ENCODE measurements at regions not wholly inside any gene's neighbourhood (a gene's known extent, or its start where the extent isn't known, plus 50 kb on each side); places are given as distances from the start of the nearest gene placed in this dataset.

- Histone ChIP-seq H3K9me3 (no peaks in the 10 kb centered on the region), H3K36me3 (replicated peaks) (no peaks in the 10 kb centered on the region), H3K4me3 (no peak overlapping the region), H3K27me3 (ENCODE audit: low read depth) (peaks cover 2% of the 10 kb centered on the region; the same call in 1 of the 2 replicates), H3K4me1 (no peaks in the 10 kb centered on the region)
- no peak for DNase-seq (ENCODE audit: low spot score in 2 of 2)
- in situ Hi-C loops (cut with MboI; ENCODE audit: low sequenced_read_pairs) = no loop called here
Observed at GRCh38 chr2:100627330-100628300, 64.8 kb downstream of the PDCL3 start.

GRCh38 chr2:100628506-100628905 lies 65.7 kb downstream of the PDCL3 start:
- H3K27me3 ChIP-seq (ENCODE audit: low read depth) = peaks cover 2% of the 10 kb centered on the region; the same call in 1 of the 2 replicates
- DNase-seq (ENCODE audit: low spot score in 2 of 2) = no peak
- H3K4me1 ChIP-seq = no peaks in the 10 kb centered on the region
- no peak overlapping the region for H3K4me3 ChIP-seq
- in situ Hi-C loops (cut with MboI; ENCODE audit: low sequenced_read_pairs) = no loop called here
- no peaks in the 10 kb centered on the region for H3K36me3 ChIP-seq (replicated peaks)
- H3K9me3 ChIP-seq = no peaks in the 10 kb centered on the region

- DNase-seq (ENCODE audit: low spot score in 2 of 2) = no peak
- in situ Hi-C loops (cut with MboI; ENCODE audit: low sequenced_read_pairs) = no loop called here
- Histone ChIP-seq H3K9me3 (no peaks in the 10 kb centered on the region), H3K4me1 (no peaks in the 10 kb centered on the region), H3K4me3 (no peak overlapping the region), H3K27me3 (ENCODE audit: low read depth) (peaks cover 2% of the 10 kb centered on the region; the same call in 1 of the 2 replicates), H3K36me3 (replicated peaks) (no peaks in the 10 kb centered on the region)
Observed at GRCh38 chr2:100629309-100629708, 66.5 kb downstream of the PDCL3 start.

GRCh38 chr2:100630473-100630977 lies 67.7 kb downstream of the PDCL3 start:
- H3K9me3 ChIP-seq = no peaks in the 10 kb centered on the region
- H3K4me1 ChIP-seq = no peaks in the 10 kb centered on the region
- no peak for DNase-seq (ENCODE audit: low spot score in 2 of 2)
- in situ Hi-C loops (cut with MboI; ENCODE audit: low sequenced_read_pairs) = no loop called here
- no peaks in the 10 kb centered on the region for H3K36me3 ChIP-seq (replicated peaks)
- H3K27me3 ChIP-seq (ENCODE audit: low read depth) = peaks cover 2% of the 10 kb centered on the region; the same call in 1 of the 2 replicates
- H3K4me3 ChIP-seq = no peak overlapping the region

- H3K4me1 ChIP-seq = no peaks in the 10 kb centered on the region
- H3K9me3 ChIP-seq = no peaks in the 10 kb centered on the region
- no peak for DNase-seq (ENCODE audit: low spot score in 2 of 2)
- no peak overlapping the region for H3K4me3 ChIP-seq
- in situ Hi-C loops (cut with MboI; ENCODE audit: low sequenced_read_pairs) = no loop called here
- peaks cover 2% of the 10 kb centered on the region; the same call in 1 of the 2 replicates for H3K27me3 ChIP-seq (ENCODE audit: low read depth)
- no peaks in the 10 kb centered on the region for H3K36me3 ChIP-seq (replicated peaks)
Observed at GRCh38 chr2:100632037-100632436, 69.2 kb downstream of the PDCL3 start.

- Histone ChIP-seq H3K4me1 (no peaks in the 10 kb centered on the region), H3K27me3 (ENCODE audit: low read depth) (peaks cover 3% of the 10 kb centered on the region; the same call in 1 of the 2 replicates), H3K9me3 (no peaks in the 10 kb centered on the region), H3K36me3 (replicated peaks) (no peaks in the 10 kb centered on the region), H3K4me3 (no peak overlapping the region)
- DNase-seq (ENCODE audit: low spot score in 2 of 2) = no peak
- in situ Hi-C loops (cut with MboI; ENCODE audit: low sequenced_read_pairs) = no loop called here
Observed at GRCh38 chr2:100632759-100633158, 70.0 kb downstream of the PDCL3 start.

- in situ Hi-C loops (cut with MboI; ENCODE audit: low sequenced_read_pairs) = no loop called here
- DNase-seq (ENCODE audit: low spot score in 2 of 2) = no peak
- no peak overlapping the region for H3K4me3 ChIP-seq
Observed at GRCh38 chr2:100639588-100640390, 77.0 kb downstream of the PDCL3 start.

GRCh38 chr2:100640431-100641124 lies 77.8 kb downstream of the PDCL3 start:
- H3K36me3 ChIP-seq (replicated peaks) = no peaks in the 10 kb centered on the region
- in situ Hi-C loops (cut with MboI; ENCODE audit: low sequenced_read_pairs) = no loop called here
- H3K27me3 ChIP-seq (ENCODE audit: low read depth) = 0 out of 2 replicates have a peak, but pooled peaks cover 2% of the 10 kb centered on the region
- no peak overlapping the region for H3K4me3 ChIP-seq
- H3K4me1 ChIP-seq = no peaks in the 10 kb centered on the region
- H3K9me3 ChIP-seq = no peaks in the 10 kb centered on the region
- DNase-seq (ENCODE audit: low spot score in 2 of 2) = peak in 1 of 2 experiments; percentile 17

More at GRCh38 chr2:100639588-100640390, 77.0 kb downstream of the PDCL3 start:
- Histone ChIP-seq H3K36me3 (replicated peaks) (no peaks in the 10 kb centered on the region), H3K9me3 (no peaks in the 10 kb centered on the region), H3K4me1 (no peaks in the 10 kb centered on the region), H3K27me3 (ENCODE audit: low read depth) (0 out of 2 replicates have a peak, but pooled peaks cover 2% of the 10 kb centered on the region)

GRCh38 chr2:100641125-100641435 lies 78.3 kb downstream of the PDCL3 start:
- in situ Hi-C loops (cut with MboI; ENCODE audit: low sequenced_read_pairs) = no loop called here
- DNase-seq (ENCODE audit: low spot score in 2 of 2) = no peak
- Histone ChIP-seq H3K27me3 (ENCODE audit: low read depth) (peaks cover 2% of the 10 kb centered on the region; the same call in 1 of the 2 replicates), H3K4me1 (no peaks in the 10 kb centered on the region), H3K9me3 (no peaks in the 10 kb centered on the region), H3K4me3 (no peak overlapping the region), H3K36me3 (replicated peaks) (no peaks in the 10 kb centered on the region)

- no peaks in the 10 kb centered on the region for H3K4me1 ChIP-seq
- no peaks in the 10 kb centered on the region for H3K36me3 ChIP-seq (replicated peaks)
- H3K27me3 ChIP-seq (ENCODE audit: low read depth) = no peaks in the 10 kb centered on the region; the same call in 1 of the 2 replicates
- no peak overlapping the region for H3K4me3 ChIP-seq
- in situ Hi-C loops (cut with MboI; ENCODE audit: low sequenced_read_pairs) = no loop called here
- H3K9me3 ChIP-seq = no peaks in the 10 kb centered on the region
- no peak for DNase-seq (ENCODE audit: low spot score in 2 of 2)
Observed at GRCh38 chr2:100642425-100642824, 79.6 kb downstream of the PDCL3 start.

- in situ Hi-C loops (cut with MboI; ENCODE audit: low sequenced_read_pairs) = no loop called here
- H3K9me3 ChIP-seq = no peaks in the 10 kb centered on the region
- no peaks in the 10 kb centered on the region; the same call in 1 of the 2 replicates for H3K27me3 ChIP-seq (ENCODE audit: low read depth)
- H3K4me3 ChIP-seq = no peak overlapping the region
- DNase-seq (ENCODE audit: low spot score in 2 of 2) = no peak
- no peaks in the 10 kb centered on the region for H3K4me1 ChIP-seq
- H3K36me3 ChIP-seq (replicated peaks) = no peaks in the 10 kb centered on the region
Observed at GRCh38 chr2:100643467-100643866, 80.7 kb downstream of the PDCL3 start.

GRCh38 chr2:100643906-100644501 lies 81.2 kb downstream of the PDCL3 start:
- no peak for DNase-seq (ENCODE audit: low spot score in 2 of 2)
- Histone ChIP-seq H3K9me3 (no peaks in the 10 kb centered on the region), H3K4me3 (no peak overlapping the region), H3K36me3 (replicated peaks) (no peaks in the 10 kb centered on the region), H3K27me3 (ENCODE audit: low read depth) (no peaks in the 10 kb centered on the region; the same call in 1 of the 2 replicates), H3K4me1 (no peaks in the 10 kb centered on the region)
- in situ Hi-C loops (cut with MboI; ENCODE audit: low sequenced_read_pairs) = no loop called here

Data from HAP-1 (cell line).